SK-N-SH (cell line): ENCODE measurements at regions not wholly inside any gene's neighbourhood (a gene's known extent, or its start where the extent isn't known, plus 50 kb on each side); places are given as distances from the start of the nearest gene placed in this dataset.

Experiments used
- CTCF ChIA-PET: fragments of 300-600, 350-600 bp; formaldehyde crosslinking; extraction: SDS; loops from one replicate; lab custom pipeline; 2021; lab: Yijun Ruan, JAX
- POLR2A ChIA-PET: fragments of 350-600 bp; sonication (Branson Sonifier 250); formaldehyde crosslinking; extraction: SDS; loops from one replicate; lab custom pipeline; 2020; ENCODE audit warnings: antibody characterized with exemption, inconsistent platforms; lab: Yijun Ruan, JAX
- DNase-seq: peaks from one replicate; pipeline ENCODE4 v3.0.0; 2012
- H2AFZ ChIP-seq: fragments of 200-600 bp; sonication (generic); 2 replicates; pipeline ENCODE4 v1.8.1; 2016; ENCODE audit warnings: antibody characterized with exemption, mild to moderate bottlenecking, low read depth
- H3F3A ChIP-seq: fragments of 200-600 bp; sonication (generic); replicated peaks from 2 replicates; pipeline ENCODE3; 2016; ENCODE audit warnings: antibody characterized with exemption, mild to moderate bottlenecking; ENCODE audit not compliant: insufficient read depth
- H3K27ac ChIP-seq, 2 experiments: fragments of 200-500 bp in 1 of 2; fragments of 200-600 bp in 1 of 2; sonication (Bioruptor generic) in 1 of 2; sonication (generic), shearing (Covaris generic) in 1 of 2; 2 replicates each; pipeline versions ENCODE4 v1.5.1 to v1.6.1; 2014 to 2016; ENCODE audit warnings: low read depth in 2 of 2, inconsistent platforms in 1 of 2, low read length in 1 of 2, mild to moderate bottlenecking in 1 of 2, mixed read lengths in 1 of 2
- H3K27me3 ChIP-seq: fragments of 200-600 bp; sonication (generic), shearing (Covaris generic); 2 replicates; pipeline ENCODE4 v1.6.1; 2016; ENCODE audit warnings: mixed run types; ENCODE audit not compliant: insufficient read depth
- H3K36me3 ChIP-seq, 2 experiments: fragments of 200-500 bp in 1 of 2; fragments of 200-600 bp in 1 of 2; sonication (Bioruptor generic) in 1 of 2; sonication (generic) in 1 of 2; replicated peaks in 1 of 2; 2 replicates each; pipeline versions ENCODE3 to v1.5.1; 2014 to 2016; ENCODE audit warnings: low read length in 1 of 2, mild to moderate bottlenecking in 1 of 2; ENCODE audit not compliant: insufficient read depth in 2 of 2, control insufficient read depth in 1 of 2
- H3K4me1 ChIP-seq, 2 experiments: fragments of 200-500 bp in 1 of 2; fragments of 200-600 bp in 1 of 2; sonication (Bioruptor generic) in 1 of 2; sonication (generic), shearing (Covaris generic) in 1 of 2; 2 replicates each; pipeline versions ENCODE4 v1.5.1 to v1.6.1; 2014 to 2016; ENCODE audit warnings: low read depth in 1 of 2, low read length in 1 of 2, mixed run types in 1 of 2; ENCODE audit not compliant: insufficient read depth in 2 of 2, control insufficient read depth in 1 of 2
- H3K4me2 ChIP-seq: fragments of 200-600 bp; sonication (generic), shearing (Covaris generic); 2 replicates; pipeline ENCODE4 v1.6.1; 2017; ENCODE audit warnings: mixed run types
- H3K4me3 ChIP-seq, 2 experiments: fragments of 200-500 bp in 1 of 2; fragments of 200-600 bp in 1 of 2; sonication (Bioruptor generic) in 1 of 2; sonication (generic), shearing (Covaris generic) in 1 of 2; 2 replicates each; pipeline versions ENCODE4 v1.5.1 to v1.8.1; 2014 to 2016; ENCODE audit warnings: low read depth in 2 of 2, inconsistent platforms in 1 of 2, low read length in 1 of 2, mild to moderate bottlenecking in 1 of 2, mixed read lengths in 1 of 2, moderate library complexity in 1 of 2
- H3K79me2 ChIP-seq: fragments of 200-600 bp; sonication (generic); 2 replicates; pipeline ENCODE4 v1.8.1; 2017; ENCODE audit warnings: mild to moderate bottlenecking; ENCODE audit not compliant: insufficient read depth
- H3K9ac ChIP-seq: fragments of 200-600 bp; sonication (generic); 2 replicates; pipeline ENCODE4 v1.6.1; 2017; ENCODE audit warnings: mixed run types
- H3K9me2 ChIP-seq: fragments of 200-600 bp; sonication (generic); 2 replicates; pipeline ENCODE4 v1.6.1; 2017; ENCODE audit warnings: mixed run types
- H3K9me3 ChIP-seq: fragments of 200-600 bp; sonication (generic); 2 replicates; pipeline ENCODE4 v1.6.1; 2017; ENCODE audit warnings: mixed run types, mild to moderate bottlenecking, moderate library complexity
- H4K20me1 ChIP-seq: fragments of 200-600 bp; sonication (generic); 2 replicates; pipeline ENCODE4 v1.6.1; 2017; ENCODE audit warnings: mild to moderate bottlenecking, mixed run types; ENCODE audit not compliant: insufficient read depth
- EZH2phosphoT487 ChIP-seq: fragments of 200-600 bp; sonication (generic); IDR thresholded peaks from 2 replicates; pipeline ENCODE4 v1.6.1; 2017; ENCODE audit warnings: low read depth, mixed run types, mild to moderate bottlenecking, antibody characterized with exemption, moderate library complexity, borderline replicate concordance
- FOXJ3 ChIP-seq: sonication (generic); formaldehyde crosslinking; IDR thresholded peaks from 2 replicates; pipeline ENCODE4 v1.5.1; 2020; ENCODE audit warnings: mild to moderate bottlenecking, missing genetic modification reagents
- FOXM1 ChIP-seq: IDR thresholded peaks from 2 replicates; pipeline ENCODE4 v1.4.0; 2012; ENCODE audit warnings: low read depth, mild to moderate bottlenecking
- GABPA ChIP-seq: IDR thresholded peaks from 2 replicates; pipeline ENCODE4 v1.4.0; 2012; ENCODE audit warnings: low read depth, mild to moderate bottlenecking
- NFIC ChIP-seq: IDR thresholded peaks from 2 replicates; pipeline ENCODE4 v1.4.0; 2012; ENCODE audit warnings: borderline replicate concordance
- PBX3 ChIP-seq: IDR thresholded peaks from 2 replicates; pipeline ENCODE4; 2012
- POLR2AphosphoS5 ChIP-seq: IDR thresholded peaks from 2 replicates; pipeline ENCODE4 v1.6.1; 2012; ENCODE audit warnings: low read depth, low read length
- RAD21 ChIP-seq: IDR thresholded peaks from 2 replicates; pipeline ENCODE4 v1.6.1; 2012; ENCODE audit warnings: mild to moderate bottlenecking, low read length
- RFX5 ChIP-seq: IDR thresholded peaks from 2 replicates; pipeline ENCODE4 v1.6.1; 2012; ENCODE audit warnings: mild to moderate bottlenecking, improper control_type of control experiment, low read length
- RXRA ChIP-seq: IDR thresholded peaks from 2 replicates; pipeline ENCODE4 v1.4.0; 2012; ENCODE audit warnings: low read depth, mild to moderate bottlenecking, borderline replicate concordance
- SIN3A ChIP-seq: IDR thresholded peaks from 2 replicates; pipeline ENCODE4 v1.6.1; 2012; ENCODE audit warnings: low read depth, mild to moderate bottlenecking, low read length, moderate library complexity, borderline replicate concordance
- SMC3 ChIP-seq: IDR thresholded peaks from 2 replicates; pipeline ENCODE4 v1.6.1; 2012; ENCODE audit warnings: low read depth, low read length, improper control_type of control experiment
- TAF1 ChIP-seq: IDR thresholded peaks from 2 replicates; pipeline ENCODE4 v1.6.1; 2012; ENCODE audit warnings: low read depth, mild to moderate bottlenecking, low read length, moderate library complexity, borderline replicate concordance
- USF1 ChIP-seq: IDR thresholded peaks from 2 replicates; pipeline ENCODE4 v1.4.0; 2012; ENCODE audit warnings: low read depth, borderline replicate concordance
- WGBS: methylation state at CpG from one replicate; pipeline ENCODE4 v1.1.6; 2017; ENCODE audit warnings: low lambda C conversion rate; 5-methylcytosine and 5-hydroxymethylcytosine counted together
- TF ChIP-seq, protein P1 (sequence below): IDR thresholded peaks from 2 replicates; pipeline ENCODE4 v1.4.0; 2012; ENCODE audit warnings: low read depth, borderline replicate concordance
- TF ChIP-seq, protein P2 (sequence below): IDR thresholded peaks from 2 replicates; pipeline ENCODE4 v1.4.0; 2012; ENCODE audit warnings: low read depth
- TF ChIP-seq, protein P3 (sequence below): IDR thresholded peaks from 2 replicates; pipeline ENCODE4 v1.6.1; 2012; ENCODE audit warnings: mild to moderate bottlenecking, low read depth, low read length, moderate library complexity
- TF ChIP-seq, protein P4 (sequence below): fragments of 150-350 bp; IDR thresholded peaks from 2 replicates; pipeline ENCODE4 v1.6.1; 2017; ENCODE audit warnings: antibody characterized with exemption, low read length, low read depth, borderline replicate concordance

- Histone ChIP-seq H3F3A (no peaks in the 10 kb centered on the region), H4K20me1 (no peaks in the 10 kb centered on the region), H3K4me3 (no peak overlapping the region), H3K9ac (no peak overlapping the region), H3K9me3 (no peaks in the 10 kb centered on the region), H3K27ac (no peak overlapping the region), H3K79me2 (no peaks in the 10 kb centered on the region), H3K36me3 (no peaks in the 10 kb centered on the region), H3K27me3 (no peaks in the 10 kb centered on the region), H3K4me2 (no peak overlapping the region), H2AFZ (no peak overlapping the region), H3K4me1 (no peaks in the 10 kb centered on the region), H3K9me2 (no peaks in the 10 kb centered on the region)
- DNase-seq = no peak
- WGBS = 4% methylated on average over 3 of the region's 3 CpGs
- TF ChIP-seq RXRA (no peak), RFX5 (no peak), SIN3A (no peak), EZH2phosphoT487 (no peak), NFIC (no peak), RAD21 (no peak), SMC3 (no peak), GABPA (no peak), FOXM1 (no peak), FOXJ3 (CRISPR knock-in tag) (no peak), PBX3 (no peak), POLR2AphosphoS5 (no peak), TAF1 (no peak), USF1 (no peak)
- TF ChIP-seq, protein P1, sequence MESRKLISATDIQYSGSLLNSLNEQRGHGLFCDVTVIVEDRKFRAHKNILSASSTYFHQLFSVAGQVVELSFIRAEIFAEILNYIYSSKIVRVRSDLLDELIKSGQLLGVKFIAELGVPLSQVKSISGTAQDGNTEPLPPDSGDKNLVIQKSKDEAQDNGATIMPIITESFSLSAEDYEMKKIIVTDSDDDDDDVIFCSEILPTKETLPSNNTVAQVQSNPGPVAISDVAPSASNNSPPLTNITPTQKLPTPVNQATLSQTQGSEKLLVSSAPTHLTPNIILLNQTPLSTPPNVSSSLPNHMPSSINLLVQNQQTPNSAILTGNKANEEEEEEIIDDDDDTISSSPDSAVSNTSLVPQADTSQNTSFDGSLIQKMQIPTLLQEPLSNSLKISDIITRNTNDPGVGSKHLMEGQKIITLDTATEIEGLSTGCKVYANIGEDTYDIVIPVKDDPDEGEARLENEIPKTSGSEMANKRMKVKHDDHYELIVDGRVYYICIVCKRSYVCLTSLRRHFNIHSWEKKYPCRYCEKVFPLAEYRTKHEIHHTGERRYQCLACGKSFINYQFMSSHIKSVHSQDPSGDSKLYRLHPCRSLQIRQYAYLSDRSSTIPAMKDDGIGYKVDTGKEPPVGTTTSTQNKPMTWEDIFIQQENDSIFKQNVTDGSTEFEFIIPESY = no peak
- TF ChIP-seq, protein P2, sequence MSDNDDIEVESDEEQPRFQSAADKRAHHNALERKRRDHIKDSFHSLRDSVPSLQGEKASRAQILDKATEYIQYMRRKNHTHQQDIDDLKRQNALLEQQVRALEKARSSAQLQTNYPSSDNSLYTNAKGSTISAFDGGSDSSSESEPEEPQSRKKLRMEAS = no peak
- TF ChIP-seq, protein P3, sequence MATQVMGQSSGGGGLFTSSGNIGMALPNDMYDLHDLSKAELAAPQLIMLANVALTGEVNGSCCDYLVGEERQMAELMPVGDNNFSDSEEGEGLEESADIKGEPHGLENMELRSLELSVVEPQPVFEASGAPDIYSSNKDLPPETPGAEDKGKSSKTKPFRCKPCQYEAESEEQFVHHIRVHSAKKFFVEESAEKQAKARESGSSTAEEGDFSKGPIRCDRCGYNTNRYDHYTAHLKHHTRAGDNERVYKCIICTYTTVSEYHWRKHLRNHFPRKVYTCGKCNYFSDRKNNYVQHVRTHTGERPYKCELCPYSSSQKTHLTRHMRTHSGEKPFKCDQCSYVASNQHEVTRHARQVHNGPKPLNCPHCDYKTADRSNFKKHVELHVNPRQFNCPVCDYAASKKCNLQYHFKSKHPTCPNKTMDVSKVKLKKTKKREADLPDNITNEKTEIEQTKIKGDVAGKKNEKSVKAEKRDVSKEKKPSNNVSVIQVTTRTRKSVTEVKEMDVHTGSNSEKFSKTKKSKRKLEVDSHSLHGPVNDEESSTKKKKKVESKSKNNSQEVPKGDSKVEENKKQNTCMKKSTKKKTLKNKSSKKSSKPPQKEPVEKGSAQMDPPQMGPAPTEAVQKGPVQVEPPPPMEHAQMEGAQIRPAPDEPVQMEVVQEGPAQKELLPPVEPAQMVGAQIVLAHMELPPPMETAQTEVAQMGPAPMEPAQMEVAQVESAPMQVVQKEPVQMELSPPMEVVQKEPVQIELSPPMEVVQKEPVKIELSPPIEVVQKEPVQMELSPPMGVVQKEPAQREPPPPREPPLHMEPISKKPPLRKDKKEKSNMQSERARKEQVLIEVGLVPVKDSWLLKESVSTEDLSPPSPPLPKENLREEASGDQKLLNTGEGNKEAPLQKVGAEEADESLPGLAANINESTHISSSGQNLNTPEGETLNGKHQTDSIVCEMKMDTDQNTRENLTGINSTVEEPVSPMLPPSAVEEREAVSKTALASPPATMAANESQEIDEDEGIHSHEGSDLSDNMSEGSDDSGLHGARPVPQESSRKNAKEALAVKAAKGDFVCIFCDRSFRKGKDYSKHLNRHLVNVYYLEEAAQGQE = no peak
- TF ChIP-seq, protein P4, sequence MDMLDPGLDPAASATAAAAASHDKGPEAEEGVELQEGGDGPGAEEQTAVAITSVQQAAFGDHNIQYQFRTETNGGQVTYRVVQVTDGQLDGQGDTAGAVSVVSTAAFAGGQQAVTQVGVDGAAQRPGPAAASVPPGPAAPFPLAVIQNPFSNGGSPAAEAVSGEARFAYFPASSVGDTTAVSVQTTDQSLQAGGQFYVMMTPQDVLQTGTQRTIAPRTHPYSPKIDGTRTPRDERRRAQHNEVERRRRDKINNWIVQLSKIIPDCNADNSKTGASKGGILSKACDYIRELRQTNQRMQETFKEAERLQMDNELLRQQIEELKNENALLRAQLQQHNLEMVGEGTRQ = no peak
- CTCF ChIA-PET = interaction anchor here (0.8 to 1.8 kb wide), 2 partner anchors 14 to 364 kb away, joined by 3 to 5 read pairs; no protein-coding TSS in a partner anchor
- POLR2A ChIA-PET = no interaction called here
Measured at GRCh38 chr12:61646639-61647038, 613.6 kb upstream of the USP15 start.
